Effector memory CD4-positive, alpha-beta T cell (primary cell): ENCODE measurements at regions not wholly inside any gene's neighbourhood (a gene's known extent, or its start where the extent isn't known, plus 50 kb on each side); places are given as distances from the start of the nearest gene placed in this dataset.

ENCODE experiments used
- DNase-seq, 3 donors: peaks; one replicate each; pipeline ENCODE4 v3.0.0-alpha.2; 2020
- H3K27ac ChIP-seq: 2 replicates; pipeline ENCODE4 v1.7.0; 2013; ENCODE audit warnings: mild to moderate bottlenecking, low read length, moderate library complexity; ENCODE audit not compliant: insufficient read depth, poor library complexity, severe bottlenecking
- H3K27me3 ChIP-seq: replicated peaks from 2 replicates; pipeline ENCODE4 v1.7.0; 2013; ENCODE audit warnings: mild to moderate bottlenecking, low read length; ENCODE audit not compliant: insufficient read depth, control insufficient read depth, poor library complexity, severe bottlenecking
- H3K36me3 ChIP-seq: 2 replicates; pipeline ENCODE4 v1.7.0; 2013; ENCODE audit warnings: mild to moderate bottlenecking, low read length, moderate library complexity; ENCODE audit not compliant: control insufficient read depth, insufficient read depth
- H3K4me1 ChIP-seq: 2 replicates; pipeline ENCODE4 v1.7.0; 2013; ENCODE audit warnings: low read length, mild to moderate bottlenecking; ENCODE audit not compliant: control insufficient read depth, insufficient read depth, poor library complexity, severe bottlenecking
- H3K4me3 ChIP-seq: 2 replicates; pipeline ENCODE4 v1.7.0; 2013; ENCODE audit warnings: low read length, low read depth, mild to moderate bottlenecking; ENCODE audit not compliant: insufficient read depth, poor library complexity, severe bottlenecking
- H3K9me3 ChIP-seq: 2 replicates; pipeline ENCODE4 v1.7.0; 2013; ENCODE audit warnings: mild to moderate bottlenecking, low read length, moderate library complexity; ENCODE audit not compliant: control insufficient read depth

- Histone ChIP-seq H3K27ac (no peak overlapping the region), H3K4me1 (no peaks in the 10 kb centered on the region), H3K36me3 (no peaks in the 10 kb centered on the region), H3K4me3 (no peak overlapping the region), H3K9me3 (no peaks in the 10 kb centered on the region), H3K27me3 (no peaks in the 10 kb centered on the region)
- DNase-seq = no peak
Measured at GRCh38 chr13:79155883-79156282, 250.2 kb downstream of the RBM26 start.

- no peak overlapping the region for H3K4me3 ChIP-seq
- no peaks in the 10 kb centered on the region for H3K27me3 ChIP-seq
- no peaks in the 10 kb centered on the region for H3K4me1 ChIP-seq
Measured at GRCh38 chr13:79149210-79149609, 256.8 kb downstream of the RBM26 start.

GRCh38 chr13:79141082-79141481 is 265.0 kb downstream of the RBM26 start:
- Histone ChIP-seq H3K4me3 (no peak overlapping the region), H3K27me3 (no peaks in the 10 kb centered on the region), H3K36me3 (no peaks in the 10 kb centered on the region), H3K27ac (no peak overlapping the region), H3K9me3 (no peaks in the 10 kb centered on the region), H3K4me1 (no peaks in the 10 kb centered on the region)
- no peak for DNase-seq

More at GRCh38 chr13:79149210-79149609, 256.8 kb downstream of the RBM26 start:
- Histone ChIP-seq H3K9me3 (no peaks in the 10 kb centered on the region), H3K27ac (no peak overlapping the region), H3K36me3 (no peaks in the 10 kb centered on the region)
- no peak for DNase-seq

GRCh38 chr13:79128158-79128557 is 277.9 kb downstream of the RBM26 start:
- H3K4me1 ChIP-seq = no peaks in the 10 kb centered on the region
- no peaks in the 10 kb centered on the region for H3K36me3 ChIP-seq
- H3K4me3 ChIP-seq = no peak overlapping the region
- no peaks in the 10 kb centered on the region for H3K27me3 ChIP-seq
- no peaks in the 10 kb centered on the region for H3K9me3 ChIP-seq
- H3K27ac ChIP-seq = no peak overlapping the region
- DNase-seq = no peak

GRCh38 chr13:79126706-79127105 is 279.3 kb downstream of the RBM26 start:
- H3K4me1 ChIP-seq = no peaks in the 10 kb centered on the region
- H3K27me3 ChIP-seq = no peaks in the 10 kb centered on the region
- no peaks in the 10 kb centered on the region for H3K9me3 ChIP-seq
- H3K36me3 ChIP-seq = no peaks in the 10 kb centered on the region
- DNase-seq = no peak
- no peak overlapping the region for H3K4me3 ChIP-seq
- H3K27ac ChIP-seq = no peak overlapping the region

GRCh38 chr13:79124183-79124582 is 281.9 kb downstream of the RBM26 start:
- no peaks in the 10 kb centered on the region for H3K9me3 ChIP-seq
- DNase-seq = no peak
- H3K27ac ChIP-seq = no peak overlapping the region
- H3K27me3 ChIP-seq = no peaks in the 10 kb centered on the region
- no peak overlapping the region for H3K4me3 ChIP-seq
- H3K4me1 ChIP-seq = no peaks in the 10 kb centered on the region
- H3K36me3 ChIP-seq = no peaks in the 10 kb centered on the region

- no peak overlapping the region for H3K27ac ChIP-seq
- no peaks in the 10 kb centered on the region for H3K9me3 ChIP-seq
- no peak for DNase-seq
- H3K4me3 ChIP-seq = no peak overlapping the region
- no peaks in the 10 kb centered on the region for H3K4me1 ChIP-seq
- H3K36me3 ChIP-seq = no peaks in the 10 kb centered on the region
- no peaks in the 10 kb centered on the region for H3K27me3 ChIP-seq
Measured at GRCh38 chr13:79121286-79121685, 284.8 kb downstream of the RBM26 start.

GRCh38 chr13:79119578-79120107 is 286.4 kb downstream of the RBM26 start:
- no peak for DNase-seq
- H3K36me3 ChIP-seq = no peaks in the 10 kb centered on the region
- H3K27me3 ChIP-seq = no peaks in the 10 kb centered on the region
- no peak overlapping the region for H3K4me3 ChIP-seq
- no peak overlapping the region for H3K27ac ChIP-seq
- no peaks in the 10 kb centered on the region for H3K9me3 ChIP-seq
- H3K4me1 ChIP-seq = no peaks in the 10 kb centered on the region

GRCh38 chr13:79112016-79112415 is 294.0 kb downstream of the RBM26 start:
- Histone ChIP-seq H3K27ac (no peak overlapping the region), H3K4me1 (no peaks in the 10 kb centered on the region), H3K9me3 (no peaks in the 10 kb centered on the region), H3K27me3 (no peaks in the 10 kb centered on the region), H3K36me3 (no peaks in the 10 kb centered on the region), H3K4me3 (no peak overlapping the region)
- DNase-seq = no peak

- no peaks in the 10 kb centered on the region for H3K9me3 ChIP-seq
- H3K27ac ChIP-seq = no peak overlapping the region
- H3K4me1 ChIP-seq = no peaks in the 10 kb centered on the region
- no peaks in the 10 kb centered on the region for H3K27me3 ChIP-seq
- no peak overlapping the region for H3K4me3 ChIP-seq
- DNase-seq = no peak
- H3K36me3 ChIP-seq = no peaks in the 10 kb centered on the region
Measured at GRCh38 chr13:79108914-79109643, 297.0 kb downstream of the RBM26 start.
